ENCODE measurements at regions not wholly inside any gene's neighbourhood (a gene's known extent, or its start where the extent isn't known, plus 50 kb on each side); places are given as distances from the start of the nearest gene placed in this dataset.

DNA sequence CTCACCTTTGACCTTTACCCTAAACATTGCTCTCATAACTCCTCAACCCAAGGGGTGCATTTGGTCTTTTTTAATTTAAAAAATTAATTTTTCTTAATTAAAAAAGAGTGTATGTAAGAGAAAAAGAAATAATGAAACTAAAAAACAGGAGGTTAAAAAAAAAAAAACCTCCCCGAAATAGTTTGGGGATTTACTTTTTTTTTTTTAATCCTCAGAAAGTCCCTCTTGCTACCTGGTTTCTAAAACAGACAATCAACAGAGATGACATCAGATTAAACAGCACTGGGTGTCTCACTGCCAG, 301.3 kb downstream of the SOX9 start:
- DNase-seq: no peak

DNA sequence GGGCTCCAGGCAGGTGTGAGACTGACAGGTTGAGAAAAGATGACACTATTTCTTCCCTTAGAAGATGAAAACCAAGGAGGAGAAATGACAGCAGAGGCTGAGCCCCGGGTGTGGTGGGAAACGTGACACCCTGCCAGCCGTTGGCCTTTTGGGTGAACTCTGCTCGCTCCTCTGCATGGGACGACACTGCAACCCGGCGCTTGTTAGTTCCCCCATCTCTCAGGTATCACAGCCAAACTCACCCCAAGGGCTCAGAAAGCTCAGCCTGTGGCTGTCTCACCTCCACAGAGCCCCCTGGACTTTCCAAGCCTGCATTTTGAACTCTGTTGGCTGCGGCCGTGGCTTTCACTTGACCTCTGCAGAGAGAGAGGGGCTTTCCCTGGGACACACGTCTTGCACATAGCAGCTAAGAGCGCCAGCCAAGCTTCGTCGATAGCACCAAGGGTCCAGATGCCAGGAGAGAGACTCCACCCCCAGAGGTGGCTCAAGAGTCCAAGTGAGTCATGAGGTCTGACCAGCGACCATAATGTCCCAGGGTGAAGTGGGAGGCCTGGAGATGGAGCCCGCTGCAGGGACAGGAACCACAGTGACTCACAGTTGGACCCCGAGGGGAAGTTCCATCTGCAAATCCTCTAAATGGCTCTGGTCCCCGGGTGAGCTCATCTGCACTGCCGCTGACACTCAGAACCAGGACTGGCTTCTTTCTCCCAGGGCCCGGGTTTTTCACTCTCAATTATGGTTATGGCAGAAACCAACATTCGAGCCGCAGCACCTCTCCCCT, 301.9 kb downstream of the SOX9 start:
- DNase-seq: peak in 6 of 56 donors; percentile 26 to 38 (median 30)

DNA sequence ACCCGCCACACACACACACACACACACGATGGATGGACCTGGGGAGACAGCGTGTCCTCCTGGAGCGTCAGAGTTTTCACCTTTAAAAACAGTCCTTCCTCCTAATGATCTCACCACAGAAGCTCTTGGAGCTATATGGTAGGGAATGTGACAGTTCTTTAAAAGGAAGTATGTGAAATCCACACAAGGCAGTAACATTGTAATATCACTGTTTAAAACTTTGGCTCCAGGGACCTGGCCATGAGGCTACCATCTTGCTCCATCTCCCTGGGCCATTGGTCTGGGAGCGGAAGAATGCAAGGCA, 302.4 kb downstream of the SOX9 start:
- no peak for DNase-seq

DNA sequence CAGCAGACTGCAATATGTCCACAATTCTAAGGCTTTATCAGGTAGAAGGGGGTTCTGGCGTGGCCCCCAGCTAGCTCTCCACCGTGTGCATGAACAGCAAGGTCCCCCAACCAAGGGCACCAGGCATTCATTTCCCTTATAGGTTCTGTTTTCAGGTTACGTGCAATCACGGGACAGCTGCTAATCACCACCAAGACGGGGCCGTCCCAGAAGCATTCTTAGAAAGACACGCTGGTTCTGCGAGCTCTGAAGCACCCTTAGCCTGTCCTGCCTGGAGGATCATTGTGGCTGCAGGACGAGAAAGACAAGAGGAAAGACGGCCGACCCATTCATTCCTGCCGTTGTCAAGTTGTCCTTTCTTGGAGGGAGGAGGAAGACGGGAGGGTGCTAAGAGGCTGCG, 302.9 kb downstream of the SOX9 start:
- no peak for DNase-seq

DNA sequence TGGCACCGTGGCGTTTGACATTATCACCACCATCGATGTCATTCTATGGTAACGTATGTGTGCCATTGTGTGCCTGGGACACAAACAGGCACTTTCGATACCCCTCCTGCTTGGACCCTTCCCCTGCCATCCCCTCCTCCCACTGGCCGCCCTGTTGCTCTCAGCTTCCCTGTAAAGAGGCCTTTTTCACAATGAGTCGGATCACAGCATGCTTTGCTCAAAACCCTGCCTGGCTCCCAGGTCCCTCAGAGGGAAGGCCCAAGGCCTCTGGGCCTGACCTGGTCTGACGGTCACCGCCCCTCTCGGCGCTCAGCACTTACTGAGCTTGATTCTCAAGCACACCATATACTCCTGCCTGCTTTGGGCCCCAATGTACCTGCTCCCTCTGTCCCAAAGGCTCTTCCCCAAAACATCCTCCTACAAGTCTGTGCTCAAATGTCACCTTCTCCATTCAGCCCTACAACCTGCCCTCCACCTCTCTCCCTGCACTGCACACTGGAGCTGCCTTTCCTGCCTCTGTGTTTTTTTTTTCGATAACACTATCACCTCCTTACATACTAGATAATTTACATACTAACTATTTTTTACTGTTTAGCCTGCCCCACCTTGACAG, 303.8 kb downstream of the SOX9 start:
- DNase-seq: no peak

DNA sequence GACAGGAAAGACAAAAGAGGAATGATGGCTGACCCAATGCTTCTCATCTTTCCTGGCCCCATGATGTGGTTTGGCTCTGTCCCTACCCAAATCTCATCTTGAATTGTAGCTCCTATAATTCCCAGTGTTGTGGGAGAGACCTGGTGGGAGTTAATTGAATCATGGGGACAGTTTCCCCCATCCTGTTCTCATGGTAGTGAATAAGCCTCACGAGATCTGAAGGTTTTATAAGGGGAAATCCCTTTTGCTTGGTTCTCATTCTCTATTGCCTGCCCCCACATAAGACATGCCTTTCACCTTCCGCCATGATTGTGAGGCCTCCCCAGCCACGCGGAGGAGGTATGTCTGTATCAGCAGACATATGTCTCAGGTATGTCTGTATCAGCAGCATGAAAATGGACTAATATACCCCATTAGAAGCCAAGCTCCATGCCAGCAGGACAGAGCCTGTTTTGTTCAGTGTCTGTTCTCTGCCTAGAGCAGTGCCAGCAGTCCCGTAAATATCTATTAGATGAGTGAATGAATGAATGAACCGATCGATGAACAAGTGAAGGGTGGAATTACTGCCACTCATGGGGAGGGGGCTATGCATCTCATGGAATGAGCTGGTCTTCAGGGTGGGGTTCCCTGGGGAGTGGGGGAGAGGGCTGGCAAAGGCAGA, 304.4 kb downstream of the SOX9 start:
- DNase-seq: no peak

DNA sequence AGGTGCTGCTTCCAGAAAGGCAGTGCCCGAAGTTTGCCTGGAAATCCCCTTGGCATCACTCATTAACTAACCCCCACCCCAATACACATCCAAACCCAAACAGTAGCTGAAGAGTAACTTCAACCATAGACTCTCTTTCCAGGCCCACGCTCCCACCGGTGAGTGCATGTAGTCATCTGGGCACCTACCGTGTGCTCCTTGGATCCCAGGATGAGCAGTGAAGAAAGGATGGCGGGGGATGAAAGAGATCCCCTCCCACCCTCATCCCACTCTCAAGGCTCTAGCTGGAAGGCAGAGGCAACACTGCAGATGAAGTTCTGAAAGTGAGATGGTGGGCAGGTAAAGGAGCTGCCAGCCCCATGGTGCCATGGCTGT, 305.0 kb downstream of the SOX9 start:
- no peak for DNase-seq

DNA sequence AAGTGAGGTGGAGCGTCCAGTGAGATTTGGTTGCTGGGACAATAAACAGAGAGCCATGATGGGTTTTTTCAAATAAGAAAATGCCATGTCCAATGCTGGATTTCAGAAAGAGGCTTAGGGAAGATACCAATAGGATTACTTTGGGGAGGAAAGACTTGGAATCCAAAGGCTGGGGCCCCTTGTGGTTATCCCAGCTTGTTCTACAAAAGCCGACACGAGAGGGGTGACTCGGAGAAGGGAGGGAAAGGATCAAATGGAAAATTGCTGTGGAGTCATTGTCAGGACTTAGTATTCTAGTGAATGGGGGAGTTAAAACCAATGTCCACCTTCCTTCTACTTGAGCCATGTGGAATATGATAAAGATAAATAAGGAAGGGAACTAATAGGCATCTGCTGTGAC, 305.5 kb downstream of the SOX9 start:
- DNase-seq: no peak

DNA sequence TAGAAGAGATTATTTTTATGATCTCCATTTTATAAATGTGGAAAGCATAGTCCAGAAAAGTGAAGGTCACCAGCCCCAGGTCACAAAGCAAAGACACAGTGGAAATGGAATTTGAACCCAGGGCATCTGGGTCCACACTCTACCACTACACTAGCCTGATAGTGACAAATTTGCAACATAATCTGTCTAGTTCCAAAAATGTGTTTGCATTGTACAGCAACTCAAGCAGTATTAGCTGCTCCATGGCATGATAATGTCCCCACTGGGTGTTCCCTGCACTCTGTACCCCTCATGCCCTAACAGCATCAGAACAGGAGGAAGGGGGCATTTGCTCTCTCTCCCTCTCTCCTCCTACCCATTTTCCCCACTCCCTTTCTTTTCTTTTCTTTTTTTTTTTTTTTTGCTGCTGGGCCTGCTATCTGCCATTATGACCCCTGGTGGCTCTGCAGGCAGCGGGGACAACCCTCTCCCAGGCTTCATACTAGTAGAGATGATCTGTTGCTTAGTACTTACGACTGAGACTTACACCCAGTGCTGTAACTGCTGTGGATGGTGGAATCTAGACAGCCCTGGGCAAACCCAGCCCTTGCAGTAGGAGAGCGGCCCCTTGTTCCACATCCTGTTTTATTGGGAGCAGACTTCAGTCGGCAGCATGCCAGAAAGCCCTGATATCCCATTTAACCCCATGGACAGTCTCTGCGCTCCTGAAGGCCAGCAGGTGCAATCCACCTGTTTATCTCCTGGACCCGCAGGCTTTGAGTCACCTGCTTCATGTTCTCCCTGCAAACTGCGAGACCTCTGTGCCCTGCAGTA, 306.3 kb downstream of the SOX9 start:
- no peak for DNase-seq

DNA sequence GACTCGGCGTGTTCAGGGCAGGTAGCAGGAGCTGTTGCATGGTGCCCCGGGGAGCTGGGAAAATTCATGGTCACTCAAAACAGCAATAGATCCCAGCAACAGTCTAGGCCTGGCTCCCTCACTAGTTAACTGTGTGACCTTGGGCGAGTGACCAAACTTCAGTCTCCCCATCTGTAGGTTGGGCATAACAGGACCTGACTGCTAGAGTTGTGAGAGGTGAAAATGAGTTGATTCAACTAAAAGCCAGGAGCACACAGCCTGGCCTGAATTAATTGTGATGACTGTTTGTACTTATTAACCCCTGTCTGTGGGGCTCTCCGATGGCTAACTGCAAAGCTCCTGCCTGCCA, 306.9 kb downstream of the SOX9 start:
- DNase-seq: no peak

DNA sequence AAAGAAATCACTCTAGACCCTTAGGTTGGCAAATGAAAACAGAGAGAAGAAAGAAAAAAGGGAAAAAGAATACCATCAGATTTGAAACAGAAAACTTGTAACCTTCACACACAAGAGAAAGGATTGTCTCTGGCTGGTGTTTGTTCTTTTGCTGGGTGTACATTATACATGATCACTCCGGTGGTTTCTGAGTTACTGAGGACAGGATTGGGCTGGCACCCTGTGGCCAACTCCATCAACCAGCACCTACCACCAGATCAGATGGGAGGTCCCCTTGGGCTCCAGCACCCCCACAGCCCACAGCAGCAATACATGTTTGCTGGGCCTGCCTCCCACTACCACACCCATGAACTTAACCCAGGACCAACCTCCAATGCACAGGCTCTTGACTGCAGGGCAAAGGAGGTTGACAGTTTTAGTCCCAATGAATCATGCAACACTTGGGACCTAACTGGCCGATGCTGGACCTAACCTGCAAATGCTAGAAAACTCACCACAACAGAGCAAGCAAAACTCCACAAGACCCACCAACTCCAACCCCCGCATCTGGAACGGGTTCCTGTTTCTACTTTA, 308.3 kb downstream of the SOX9 start:
- DNase-seq: no peak

DNA sequence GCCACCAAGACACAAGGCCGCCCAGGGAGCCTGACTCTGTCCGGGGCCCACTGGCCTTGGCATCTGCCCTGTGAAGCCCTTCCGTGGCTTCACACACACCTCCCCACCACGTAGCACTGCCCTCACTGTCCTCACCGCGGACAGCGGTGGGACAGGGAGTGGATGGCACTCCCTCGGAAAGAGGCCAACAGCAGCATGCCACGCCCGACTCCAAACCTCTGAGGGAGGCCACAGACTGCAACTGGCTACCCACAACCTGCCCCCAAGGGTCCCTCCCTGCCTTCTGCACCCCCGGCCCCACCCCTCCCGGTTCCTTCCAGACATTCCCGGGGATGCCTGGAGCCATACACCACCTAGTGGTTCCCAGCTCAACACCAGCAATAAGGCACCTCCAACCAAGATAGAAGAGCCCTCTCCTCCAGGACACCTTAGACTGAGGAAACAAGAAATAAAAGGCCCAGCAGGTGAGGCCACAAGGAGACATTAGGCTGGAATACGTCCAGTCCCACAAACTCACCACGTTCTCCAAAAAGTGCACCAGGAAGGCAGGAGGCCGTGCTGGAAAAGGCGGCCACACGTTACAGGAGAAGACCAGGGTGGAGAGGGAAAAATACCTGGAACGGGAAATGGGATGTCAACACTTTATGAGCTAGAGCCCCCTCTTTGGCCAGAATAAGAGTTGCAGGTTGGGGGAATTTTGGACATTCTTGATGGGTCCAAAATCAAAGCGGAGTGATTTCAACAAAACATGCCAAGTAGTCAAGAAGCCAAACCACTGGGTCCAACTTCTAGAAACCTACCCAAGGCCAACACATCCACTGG, 310.0 kb downstream of the SOX9 start:
- DNase-seq: no peak

DNA sequence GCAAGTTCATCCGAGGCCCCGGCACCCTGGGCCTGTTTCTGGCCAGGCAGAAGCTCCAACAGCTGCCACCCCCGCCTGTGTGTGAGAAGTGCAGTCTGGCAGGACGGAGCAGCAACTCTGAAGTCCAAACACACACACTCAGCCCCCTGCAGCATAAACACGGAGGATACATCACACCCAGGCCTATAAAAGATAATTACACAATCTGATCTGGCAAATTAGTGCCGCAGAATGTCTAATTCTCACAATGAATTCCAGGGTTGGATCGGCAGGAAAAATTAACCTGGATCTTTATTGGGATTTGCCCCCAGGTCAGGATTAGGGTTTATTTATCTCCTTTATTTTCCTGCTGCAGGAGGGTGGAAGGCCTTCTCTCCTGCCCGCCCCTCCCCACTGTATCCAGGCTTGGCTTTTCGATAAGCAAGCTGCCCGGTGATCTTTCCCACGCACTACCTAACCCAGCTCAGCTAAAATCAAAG, 311.4 kb downstream of the SOX9 start:
- no peak for DNase-seq

DNA sequence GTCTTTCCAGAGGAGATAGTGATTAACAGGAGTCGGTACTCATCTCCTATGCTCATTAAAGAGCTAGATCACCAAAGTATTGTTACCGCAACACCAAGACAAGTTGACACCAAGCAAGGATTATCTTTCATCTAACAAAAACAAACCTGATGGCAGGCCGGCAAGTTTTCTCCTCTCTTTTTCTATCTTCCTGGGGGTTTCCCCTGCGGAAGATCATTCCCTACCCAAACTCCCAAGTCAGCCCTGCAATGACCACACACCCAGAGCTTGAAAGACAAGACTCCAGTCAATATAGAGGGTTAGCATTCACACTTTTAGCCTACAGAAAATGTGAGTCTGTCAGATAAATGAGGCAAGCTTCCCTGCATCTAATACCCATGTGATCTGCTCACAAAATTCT, 312.1 kb downstream of the SOX9 start:
- DNase-seq: no peak

DNA sequence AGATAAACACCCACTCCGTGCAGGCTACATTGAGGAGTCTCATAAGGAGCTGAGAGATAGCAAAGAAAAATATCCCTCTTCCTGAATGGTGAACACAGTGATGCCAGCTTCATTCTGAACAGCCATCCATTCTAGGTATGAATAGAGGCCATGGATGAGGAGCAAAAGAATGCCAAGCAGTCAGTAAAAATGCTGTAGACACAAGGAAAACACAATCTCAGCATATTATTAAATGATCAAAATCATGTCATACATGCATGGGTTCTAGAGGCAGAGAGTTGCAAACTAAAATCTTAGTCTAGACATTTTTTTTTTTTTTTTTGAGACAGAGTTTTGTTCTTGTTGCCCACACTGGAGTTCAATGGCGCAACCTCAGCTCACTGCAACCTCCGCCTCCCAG, 313.0 kb downstream of the SOX9 start:
- DNase-seq: no peak

DNA sequence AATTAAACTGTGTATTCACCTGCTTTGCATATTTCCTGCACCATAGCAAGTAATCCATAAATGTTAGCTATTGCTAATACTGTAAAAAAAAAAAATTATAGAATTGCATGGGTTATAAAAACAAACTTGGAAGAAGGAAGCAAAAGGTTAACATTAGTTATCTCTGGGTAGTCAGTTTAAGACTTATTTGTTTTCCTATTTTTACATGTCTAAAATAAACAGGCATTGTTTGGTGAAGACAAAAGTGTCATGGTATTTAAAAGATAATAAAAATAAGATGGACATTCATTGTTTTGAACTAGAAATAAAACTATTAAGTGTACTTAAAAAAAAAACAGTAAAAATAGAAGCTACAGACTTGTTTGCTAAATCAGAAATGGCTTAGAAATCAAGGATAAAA, 313.8 kb downstream of the SOX9 start:
- DNase-seq: no peak

DNA sequence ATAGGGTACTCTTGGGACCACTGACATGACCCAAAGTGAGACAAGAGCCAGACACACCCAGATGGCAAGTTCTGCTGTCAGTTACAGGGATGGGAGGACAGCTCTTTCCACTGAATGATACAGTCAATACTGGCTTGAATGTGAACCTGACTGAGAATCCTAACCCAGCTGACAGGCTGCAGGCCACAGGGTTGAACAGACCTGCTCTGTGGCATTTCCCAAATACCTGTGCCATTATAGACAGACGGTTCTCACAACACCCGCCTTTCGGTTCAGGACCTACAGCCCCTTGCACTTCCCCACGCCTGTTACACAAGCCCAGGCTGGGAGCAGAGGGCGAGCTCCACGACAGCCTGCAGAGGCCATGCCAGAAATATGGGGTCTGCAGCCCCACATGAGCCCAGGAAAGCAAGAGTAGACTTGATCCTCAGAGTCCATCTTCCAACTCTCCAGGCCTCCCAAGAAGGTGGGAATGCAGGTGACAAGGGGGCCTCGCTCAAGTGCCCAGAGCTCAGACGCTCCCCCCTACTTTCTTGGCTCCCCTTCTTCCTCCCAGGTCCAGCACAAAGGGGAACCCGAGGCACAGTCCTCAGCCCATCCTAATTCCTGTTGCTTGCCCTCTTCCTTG, 314.3 kb downstream of the SOX9 start:
- no peak for DNase-seq

DNA sequence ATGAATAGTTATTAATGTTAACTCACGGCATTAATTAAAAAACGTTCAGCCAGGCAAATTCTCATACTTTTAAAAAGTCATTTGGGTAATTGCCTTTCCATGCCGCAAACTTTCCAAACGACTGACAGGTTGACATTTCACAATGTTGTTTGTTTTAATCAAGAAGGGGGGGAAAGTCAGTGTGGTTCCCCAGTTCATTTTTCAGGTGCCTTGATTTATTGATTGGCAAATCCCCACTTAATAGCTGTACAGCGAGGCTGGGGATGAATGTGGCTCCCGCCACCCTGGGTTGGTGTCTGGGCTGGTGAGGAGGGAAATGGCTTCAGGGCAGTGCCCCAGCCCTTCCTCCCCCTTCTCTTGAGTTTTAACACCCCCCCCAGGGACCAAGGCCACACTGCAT, 318.0 kb downstream of the SOX9 start:
- no peak for DNase-seq

DNA sequence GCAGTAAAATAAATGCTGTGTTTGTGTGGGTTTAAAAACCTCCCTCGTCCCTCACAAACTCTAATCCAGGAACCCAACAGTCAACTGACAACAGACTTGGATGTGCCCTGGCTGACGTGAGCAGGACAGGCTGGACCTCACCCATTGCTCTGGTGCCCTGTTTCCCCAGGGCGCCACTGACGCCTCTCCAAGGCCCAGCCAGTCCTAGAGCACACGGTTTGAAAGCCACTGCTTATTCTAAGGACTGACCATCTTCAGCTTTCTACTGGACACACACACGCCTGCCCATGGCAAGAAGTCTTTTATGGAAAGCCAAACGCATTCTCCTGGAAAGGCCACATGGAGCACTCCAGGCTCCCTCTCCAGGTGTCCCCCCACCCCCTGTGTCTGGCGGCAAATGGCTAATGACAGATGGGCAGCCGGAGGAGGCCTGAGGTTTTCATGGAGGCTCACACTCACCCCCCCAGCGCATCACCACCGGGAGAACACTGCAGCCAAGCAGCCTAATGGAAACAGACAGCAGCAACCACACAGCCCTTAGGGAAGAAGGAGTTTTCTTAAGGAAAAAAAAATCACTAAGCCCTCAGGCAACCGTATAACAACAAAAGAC, 319.2 kb downstream of the SOX9 start:
- DNase-seq: no peak

DNA sequence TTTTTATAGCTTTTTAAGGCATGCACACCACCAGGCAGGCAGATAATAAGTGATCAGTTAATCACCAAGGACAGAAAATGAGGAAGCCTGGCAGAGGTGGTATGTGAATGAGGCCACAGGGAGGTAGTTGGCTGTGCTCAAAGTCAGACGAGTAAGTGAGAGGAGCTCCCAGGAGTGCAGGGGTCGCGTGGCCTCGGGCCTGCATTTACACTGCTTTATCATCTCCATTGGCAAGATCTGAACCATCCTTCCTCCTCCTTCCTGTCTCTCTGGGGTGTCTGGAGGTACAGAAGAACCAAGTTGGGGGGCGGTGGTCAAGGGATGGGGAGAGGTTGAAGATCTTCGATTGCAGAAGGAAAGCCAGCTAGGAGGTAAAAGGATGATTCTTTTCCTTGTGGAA, 320.1 kb downstream of the SOX9 start:
- DNase-seq: no peak

Measured in nucleus accumbens (tissue), 56 donors.